ENCODE measurements at regions not wholly inside any gene's neighbourhood (a gene's known extent, or its start where the extent isn't known, plus 50 kb on each side); places are given as distances from the start of the nearest gene placed in this dataset.

- H3K4me2 ChIP-seq (ENCODE audit: insufficient read depth, low read length): no peak overlapping the region
- no peak overlapping the region for H2AFZ ChIP-seq (ENCODE audit: low read depth, low read length)
- H3K36me3 ChIP-seq (ENCODE audit: control insufficient read depth in 2 of 2, extremely low read depth in 1 of 2, insufficient read depth in 2 of 2, low read length in 2 of 2): no peaks in the 10 kb centered on the region
- no peak overlapping the region for H3K4me3 ChIP-seq (replicated peaks in 1 of 3; ENCODE audit: insufficient read depth in 1 of 3, low read depth in 1 of 3, low read length in 3 of 3)
- DNase-seq (ENCODE audit: low read depth, low spot score) (no peak), FAIRE-seq (no peak)
- no peaks in the 10 kb centered on the region for H3K27me3 ChIP-seq (ENCODE audit: control insufficient read depth in 2 of 2, insufficient read depth in 2 of 2, low read length in 2 of 2)
- intact Hi-C loops (cut with micrococcal nuclease): no loop called here
- H4K20me1 ChIP-seq (replicated peaks; ENCODE audit: control insufficient read depth, extremely low read depth, insufficient read depth, low read length): no peaks in the 10 kb centered on the region
- H3K9ac ChIP-seq (replicated peaks; ENCODE audit: extremely low read depth, insufficient read depth, low read length): no peak overlapping the region
- CTCF ChIA-PET: no interaction called here
- H3K27ac ChIP-seq (ENCODE audit: insufficient read depth, low read depth, low read length): no peak overlapping the region
- H3K4me1 ChIP-seq (ENCODE audit: control insufficient read depth, extremely low read depth, insufficient read depth, low read length): no peaks in the 10 kb centered on the region
- no TSS peak for BruUV-seq (replicated peaks)
- no peak for TF ChIP-seq FOS (IDR thresholded peaks at IDR 0.05; ENCODE audit: borderline replicate concordance, insufficient read depth, low read length)
- TF ChIP-seq MAX (IDR thresholded peaks at IDR 0.05; ENCODE audit: insufficient read depth, insufficient read length): no peak
- TF ChIP-seq JUN (IDR thresholded peaks at IDR 0.05; ENCODE audit: borderline replicate concordance, insufficient read depth, insufficient read length, low read depth): no peak
- no peak for TF ChIP-seq MYC (IDR thresholded peaks at IDR 0.05; ENCODE audit: low read depth, low read length)
- TF ChIP-seq POLR2AphosphoS5 (IDR thresholded peaks at IDR 0.05; ENCODE audit: insufficient read depth, low read depth, low read length): no peak
- TF ChIP-seq EZH2 (IDR thresholded peaks at IDR 0.05; ENCODE audit: borderline replicate concordance, low read depth, low read length, severe bottlenecking): no peak
- TF ChIP-seq GATA2 (IDR thresholded peaks at IDR 0.05; ENCODE audit: insufficient read depth, insufficient read length, low read depth, low read length): no peak
- no peak for TF ChIP-seq CTCF (IDR thresholded peaks at IDR 0.05; ENCODE audit: extremely low read depth in 1 of 2, insufficient read depth in 1 of 2, low read depth in 1 of 2, low read length in 2 of 2)
- TF ChIP-seq POLR2A (IDR thresholded peaks at IDR 0.05; ENCODE audit: low read depth, low read length): no peak
- H3K9me1 ChIP-seq (replicated peaks; ENCODE audit: control insufficient read depth, extremely low read depth, insufficient read depth, low read length): no peaks in the 10 kb centered on the region
- H3K79me2 ChIP-seq (ENCODE audit: control insufficient read depth, insufficient read depth, low read length): no peaks in the 10 kb centered on the region
- H3K9me3 ChIP-seq (replicated peaks; ENCODE audit: control insufficient read depth, insufficient read depth, low read length): no peaks in the 10 kb centered on the region
- dilution Hi-C loops (cut with MboI; ENCODE audit: extremely low pct_ligation_motif_present, low sequenced_read_pairs): no loop called here
- POLR2A ChIA-PET: no interaction called here
Observed at GRCh38 chr4:37132351-37132974, 112.1 kb upstream of the NWD2 start.
